GM13976 (cell line): ENCODE measurements at regions not wholly inside any gene's neighbourhood (a gene's known extent, or its start where the extent isn't known, plus 50 kb on each side); places are given as distances from the start of the nearest gene placed in this dataset.
A peak's percentile ranks its signal among the peaks of the same experiment; 100 is the strongest.

ENCODE experiments used
- DNase-seq: peaks from one replicate; pipeline ENCODE4 v3.0.0; 2012; ENCODE audit warnings: low spot score
- CTCF ChIP-seq: IDR thresholded peaks from 2 replicates; pipeline ENCODE4 v1.5.1; 2012; ENCODE audit warnings: borderline replicate concordance, mild to moderate bottlenecking; ENCODE audit not compliant: insufficient read depth; ENCODE audit errors: extremely low read depth, missing control alignments, control extremely low read depth
- in situ Hi-C: fragments of 300-500 bp; cut with MboI; formaldehyde crosslinking; loops from one replicate; pipeline ENCODE4 v1.12.0; 2022; ENCODE audit warnings: low sequenced_read_pairs, mixed read lengths, inconsistent platforms; ENCODE audit not compliant: unreplicated experiment

GRCh38 chr13:97139691-97140090 lies 82.4 kb upstream of the MBNL2 start:
- no peak for DNase-seq
- no peak for TF ChIP-seq CTCF
- in situ Hi-C loops: no loop called here

- in situ Hi-C loops: no loop called here
- TF ChIP-seq CTCF: no peak
- DNase-seq: no peak
Measured at GRCh38 chr13:97140131-97140530, 82.0 kb upstream of the MBNL2 start.

GRCh38 chr13:97140611-97141010 lies 81.5 kb upstream of the MBNL2 start:
- in situ Hi-C loops: no loop called here
- TF ChIP-seq CTCF: no peak
- no peak for DNase-seq

- no peak for DNase-seq
- no peak for TF ChIP-seq CTCF
- in situ Hi-C loops: no loop called here
Measured at GRCh38 chr13:97141097-97141496, 81.0 kb upstream of the MBNL2 start.

- peak; percentile 20 for DNase-seq
- in situ Hi-C loops: no loop called here
- no peak for TF ChIP-seq CTCF
Measured at GRCh38 chr13:97141564-97142005, 80.5 kb upstream of the MBNL2 start.

GRCh38 chr13:97142452-97142851 lies 79.7 kb upstream of the MBNL2 start:
- in situ Hi-C loops: no loop called here
- TF ChIP-seq CTCF: no peak
- DNase-seq: no peak

- TF ChIP-seq CTCF: no peak
- in situ Hi-C loops: no loop called here
- DNase-seq: no peak
Measured at GRCh38 chr13:97145057-97145456, 77.1 kb upstream of the MBNL2 start.
